Activated naive CD4-positive, alpha-beta T cell treated with anti-CD3 and anti-CD28 coated beads, Interleukin-2, amount 10 ng/mL, durations not matched to agents 7 days and 5 days (primary cell): ENCODE measurements at regions not wholly inside any gene's neighbourhood (a gene's known extent, or its start where the extent isn't known, plus 50 kb on each side); places are given as distances from the start of the nearest gene placed in this dataset.
"Not testable (repeated sequence)": the region's sequence is repeated elsewhere in the genome, so short reads cannot be mapped to it uniquely, and the experiment has no call there.

ENCODE experiments used
- CTCF ChIA-PET: fragments of 350-600 bp; sonication (Branson Sonifier 250); formaldehyde crosslinking; loops from one replicate; lab custom pipeline; 2021; ENCODE audit warnings: antibody characterized with exemption; lab: Charles Lee
- DNase-seq: peaks from one replicate; pipeline ENCODE4 v3.0.0-alpha.2; 2020
- H3K27ac Mint-ChIP-seq: one replicate; pipeline ENCODE4 v1.8.0; 2021; ENCODE audit warnings: mild to moderate bottlenecking, moderate library complexity, mixed read lengths
- H3K27me3 Mint-ChIP-seq: one replicate; pipeline ENCODE4 v1.8.0; 2021; ENCODE audit warnings: mild to moderate bottlenecking, mixed read lengths
- H3K36me3 Mint-ChIP-seq: one replicate; pipeline ENCODE4 v1.8.0; 2021; ENCODE audit warnings: mixed read lengths
- H3K4me1 Mint-ChIP-seq: one replicate; pipeline ENCODE4 v1.8.0; 2021; ENCODE audit warnings: mixed read lengths
- H3K4me3 Mint-ChIP-seq: one replicate; pipeline ENCODE4 v1.8.0; 2021; ENCODE audit warnings: mild to moderate bottlenecking, moderate library complexity, mixed read lengths
- H3K9me3 Mint-ChIP-seq: one replicate; pipeline ENCODE4 v1.8.0; 2021; ENCODE audit warnings: mixed read lengths

- H3K4me3 Mint-ChIP-seq, H3K27ac Mint-ChIP-seq, DNase-seq, H3K36me3 Mint-ChIP-seq, CTCF ChIA-PET, H3K4me1 Mint-ChIP-seq, H3K27me3 Mint-ChIP-seq, H3K9me3 Mint-ChIP-seq: not testable (repeated sequence)
These were observed 97.1 kb upstream of the TPTE start for GRCh38 chr21:10424097-10424886.

- H3K4me1 Mint-ChIP-seq, H3K9me3 Mint-ChIP-seq, DNase-seq, H3K36me3 Mint-ChIP-seq, H3K27ac Mint-ChIP-seq, H3K4me3 Mint-ChIP-seq, CTCF ChIA-PET, H3K27me3 Mint-ChIP-seq: not testable (repeated sequence)
These were observed 96.6 kb upstream of the TPTE start for GRCh38 chr21:10424887-10425145.

GRCh38 chr21:10425856-10426255, 95.5 kb upstream of the TPTE start:
- no peak overlapping the region for H3K27ac Mint-ChIP-seq
- no peak overlapping the region for H3K4me3 Mint-ChIP-seq
- no peaks in the 10 kb centered on the region for H3K36me3 Mint-ChIP-seq
- CTCF ChIA-PET, result no interaction called here
- no peaks in the 10 kb centered on the region for H3K27me3 Mint-ChIP-seq
- H3K4me1 Mint-ChIP-seq, result no peaks in the 10 kb centered on the region
- no peak for DNase-seq
- H3K9me3 Mint-ChIP-seq, result no peaks in the 10 kb centered on the region

GRCh38 chr21:10426812-10427211, 94.6 kb upstream of the TPTE start:
- H3K9me3 Mint-ChIP-seq, H3K27ac Mint-ChIP-seq, H3K4me1 Mint-ChIP-seq, H3K36me3 Mint-ChIP-seq, H3K4me3 Mint-ChIP-seq, H3K27me3 Mint-ChIP-seq, CTCF ChIA-PET, DNase-seq: not testable (repeated sequence)

- H3K4me1 Mint-ChIP-seq, H3K4me3 Mint-ChIP-seq, H3K36me3 Mint-ChIP-seq, H3K27ac Mint-ChIP-seq, H3K27me3 Mint-ChIP-seq, DNase-seq, CTCF ChIA-PET, H3K9me3 Mint-ChIP-seq: not testable (repeated sequence)
These were observed 94.1 kb upstream of the TPTE start for GRCh38 chr21:10427277-10427676.

- DNase-seq, H3K36me3 Mint-ChIP-seq, H3K27ac Mint-ChIP-seq, CTCF ChIA-PET, H3K4me1 Mint-ChIP-seq, H3K9me3 Mint-ChIP-seq, H3K27me3 Mint-ChIP-seq, H3K4me3 Mint-ChIP-seq: not testable (repeated sequence)
These were observed 92.3 kb upstream of the TPTE start for GRCh38 chr21:10428981-10429534.

- H3K36me3 Mint-ChIP-seq, result no peaks in the 10 kb centered on the region
- DNase-seq, result no peak
- H3K27ac Mint-ChIP-seq, result no peak overlapping the region
- CTCF ChIA-PET, result no interaction called here
- H3K9me3 Mint-ChIP-seq, result peaks cover 7% of the 10 kb centered on the region
- no peak overlapping the region for H3K4me3 Mint-ChIP-seq
- no peaks in the 10 kb centered on the region for H3K27me3 Mint-ChIP-seq
- H3K4me1 Mint-ChIP-seq, result no peaks in the 10 kb centered on the region
These were observed 91.4 kb upstream of the TPTE start for GRCh38 chr21:10430005-10430404.

- H3K36me3 Mint-ChIP-seq, DNase-seq, H3K27me3 Mint-ChIP-seq, H3K9me3 Mint-ChIP-seq, H3K4me3 Mint-ChIP-seq, H3K4me1 Mint-ChIP-seq, H3K27ac Mint-ChIP-seq, CTCF ChIA-PET: not testable (repeated sequence)
These were observed 89.4 kb upstream of the TPTE start for GRCh38 chr21:10431995-10432394.

- H3K4me3 Mint-ChIP-seq, DNase-seq, CTCF ChIA-PET, H3K36me3 Mint-ChIP-seq, H3K4me1 Mint-ChIP-seq, H3K27me3 Mint-ChIP-seq, H3K27ac Mint-ChIP-seq, H3K9me3 Mint-ChIP-seq: not testable (repeated sequence)
These were observed 88.9 kb upstream of the TPTE start for GRCh38 chr21:10432456-10432855.

GRCh38 chr21:10437977-10438376, 83.4 kb upstream of the TPTE start:
- H3K27ac Mint-ChIP-seq, H3K4me3 Mint-ChIP-seq, H3K4me1 Mint-ChIP-seq, H3K36me3 Mint-ChIP-seq, DNase-seq, H3K27me3 Mint-ChIP-seq, CTCF ChIA-PET: not testable (repeated sequence)
- H3K9me3 Mint-ChIP-seq, result peaks cover 18% of the 10 kb centered on the region

GRCh38 chr21:10440639-10441038, 80.7 kb upstream of the TPTE start:
- H3K36me3 Mint-ChIP-seq, DNase-seq, H3K4me1 Mint-ChIP-seq, H3K27ac Mint-ChIP-seq, CTCF ChIA-PET, H3K4me3 Mint-ChIP-seq, H3K27me3 Mint-ChIP-seq: not testable (repeated sequence)
- H3K9me3 Mint-ChIP-seq, result peaks cover 19% of the 10 kb centered on the region

- not testable (repeated sequence) for H3K4me3 Mint-ChIP-seq, H3K27ac Mint-ChIP-seq
These were observed 79.4 kb upstream of the TPTE start for GRCh38 chr21:10442018-10442417.

GRCh38 chr21:10445685-10446084, 75.7 kb upstream of the TPTE start:
- H3K27ac Mint-ChIP-seq, H3K36me3 Mint-ChIP-seq, CTCF ChIA-PET, H3K27me3 Mint-ChIP-seq, DNase-seq, H3K4me3 Mint-ChIP-seq, H3K4me1 Mint-ChIP-seq: not testable (repeated sequence)
- peaks cover 11% of the 10 kb centered on the region for H3K9me3 Mint-ChIP-seq

More at GRCh38 chr21:10442018-10442417, 79.4 kb upstream of the TPTE start:
- CTCF ChIA-PET, H3K4me1 Mint-ChIP-seq, DNase-seq, H3K27me3 Mint-ChIP-seq, H3K36me3 Mint-ChIP-seq: not testable (repeated sequence)
- peaks cover 22% of the 10 kb centered on the region for H3K9me3 Mint-ChIP-seq

GRCh38 chr21:10449451-10449850, 71.9 kb upstream of the TPTE start:
- CTCF ChIA-PET, H3K4me1 Mint-ChIP-seq, H3K4me3 Mint-ChIP-seq, H3K27me3 Mint-ChIP-seq, H3K36me3 Mint-ChIP-seq, DNase-seq, H3K27ac Mint-ChIP-seq: not testable (repeated sequence)
- peaks cover 22% of the 10 kb centered on the region for H3K9me3 Mint-ChIP-seq

- H3K27me3 Mint-ChIP-seq, DNase-seq, H3K4me3 Mint-ChIP-seq, H3K27ac Mint-ChIP-seq, CTCF ChIA-PET, H3K36me3 Mint-ChIP-seq, H3K4me1 Mint-ChIP-seq: not testable (repeated sequence)
- H3K9me3 Mint-ChIP-seq, result peaks cover 10% of the 10 kb centered on the region
These were observed 70.1 kb upstream of the TPTE start for GRCh38 chr21:10451274-10451673.
